ENCODE measurements at regions not wholly inside any gene's neighbourhood (a gene's known extent, or its start where the extent isn't known, plus 50 kb on each side); places are given as distances from the start of the nearest gene placed in this dataset.

DNA sequence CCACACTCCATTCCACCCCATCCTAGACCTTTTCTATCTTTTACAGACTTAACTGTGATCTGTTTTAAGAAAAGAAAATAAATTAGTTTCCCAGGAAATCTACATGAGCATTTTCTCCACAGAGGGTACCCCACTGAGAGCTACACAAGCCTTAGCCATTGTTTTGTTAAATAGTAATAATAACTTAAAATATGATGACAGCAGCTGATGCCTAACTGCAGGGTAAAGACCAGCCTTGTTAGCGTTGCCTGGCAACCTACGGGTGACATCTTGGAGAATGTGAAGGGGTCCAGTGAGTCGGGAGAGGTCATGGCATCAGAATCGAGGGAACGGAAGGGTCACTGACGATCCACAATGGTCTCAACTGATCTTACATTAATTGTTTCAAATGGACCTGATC lies 233.2 kb upstream of the PBX1 start:
- DNase-seq (ENCODE audit: low read depth, low spot score) (no peak), ATAC-seq (no peak)
- H4K20me1 ChIP-seq (ENCODE audit: insufficient read depth), result no peaks in the 10 kb centered on the region
- ChIA-PET POLR2A (no interaction called here), CTCF (no interaction called here), RAD21 (ENCODE audit: low non-redundant PET in 1 of 2, low total read pairs in 2 of 2, uncharacterized antibody in 2 of 2, unreplicated experiment in 2 of 2) (no interaction called here)
- intact Hi-C loops (cut with micrococcal nuclease), result no loop called here
- no peaks in the 10 kb centered on the region for H3K36me3 ChIP-seq (ENCODE audit: control insufficient read depth in 1 of 2, insufficient read depth in 2 of 2, low read length in 2 of 2)
- H3K9ac ChIP-seq (ENCODE audit: low read length), result no peak overlapping the region
- TF ChIP-seq, protein P1, sequence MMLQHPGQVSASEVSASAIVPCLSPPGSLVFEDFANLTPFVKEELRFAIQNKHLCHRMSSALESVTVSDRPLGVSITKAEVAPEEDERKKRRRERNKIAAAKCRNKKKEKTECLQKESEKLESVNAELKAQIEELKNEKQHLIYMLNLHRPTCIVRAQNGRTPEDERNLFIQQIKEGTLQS (IDR thresholded peaks at IDR 0.05), result no peak
- no peak overlapping the region for H3K4me2 ChIP-seq (ENCODE audit: low read length)
- no peaks in the 10 kb centered on the region for H3K79me2 ChIP-seq (ENCODE audit: insufficient read depth, low read length)
- H2AFZ ChIP-seq (ENCODE audit: low read depth, low read length, poor library complexity, severe bottlenecking), result no peak overlapping the region
- H3K9me3 ChIP-seq (ENCODE audit: control insufficient read depth in 1 of 2, insufficient read depth in 1 of 2, low read depth in 1 of 2, low read length in 2 of 2), result no peaks in the 10 kb centered on the region
- H3K27me3 ChIP-seq (ENCODE audit: insufficient read depth, low read length), result no peaks in the 10 kb centered on the region
- no peaks in the 10 kb centered on the region for H3K4me1 ChIP-seq (ENCODE audit: control insufficient read depth in 1 of 2, insufficient read depth in 2 of 2, low read length in 2 of 2)
- no TSS peak for BruUV-seq (replicated peaks)
- no peak overlapping the region for H3K4me3 ChIP-seq (replicated peaks in 1 of 2; ENCODE audit: low read depth in 1 of 2, low read length in 2 of 2)
- H3K9me2 ChIP-seq (ENCODE audit: insufficient read depth), result no peaks in the 10 kb centered on the region
- no peak overlapping the region for H3K27ac ChIP-seq (ENCODE audit: low read depth, low read length)

DNA sequence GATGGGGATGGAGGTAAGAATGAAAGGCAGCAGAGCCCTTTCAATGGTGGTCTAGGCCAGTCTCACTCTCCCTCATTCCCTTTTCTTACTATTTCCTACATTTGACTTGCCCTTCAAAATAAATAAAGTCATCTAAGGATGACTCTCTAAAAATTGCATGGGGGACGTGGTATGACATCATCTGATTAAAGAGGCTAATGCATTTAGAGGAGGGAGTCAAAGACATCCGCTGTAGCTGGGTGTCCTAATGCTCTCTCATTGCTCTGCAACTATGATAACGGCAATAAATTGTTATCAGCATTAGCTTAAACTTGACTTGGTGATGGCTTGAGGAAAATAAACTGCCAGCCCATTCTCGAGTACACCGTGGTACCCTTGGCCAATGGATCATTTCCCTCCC lies 225.6 kb upstream of the PBX1 start:
- no peak overlapping the region for H2AFZ ChIP-seq (ENCODE audit: low read depth, low read length, poor library complexity, severe bottlenecking)
- no peaks in the 10 kb centered on the region for H4K20me1 ChIP-seq (ENCODE audit: insufficient read depth)
- POLR2A ChIA-PET, result no interaction called here
- no peak overlapping the region for H3K9ac ChIP-seq (ENCODE audit: low read length)
- peaks cover 0 to 3% of the 10 kb centered on the region in 2 experiments; a peak in 1 of 4 replicates for H3K4me1 ChIP-seq (ENCODE audit: control insufficient read depth in 1 of 2, insufficient read depth in 2 of 2, low read length in 2 of 2)
- H3K36me3 ChIP-seq (ENCODE audit: control insufficient read depth in 1 of 2, insufficient read depth in 2 of 2, low read length in 2 of 2), result no peaks in the 10 kb centered on the region
- H3K79me2 ChIP-seq (ENCODE audit: insufficient read depth, low read length), result no peaks in the 10 kb centered on the region
- intact Hi-C loops (cut with micrococcal nuclease), result no loop called here
- no peak overlapping the region for H3K4me2 ChIP-seq (ENCODE audit: low read length)
- H3K9me2 ChIP-seq (ENCODE audit: insufficient read depth), result no peaks in the 10 kb centered on the region
- RAD21 ChIA-PET (ENCODE audit: low non-redundant PET in 1 of 2, low total read pairs in 2 of 2, uncharacterized antibody in 2 of 2, unreplicated experiment in 2 of 2), result no interaction called here
- ATAC-seq (no peak), DNase-seq (ENCODE audit: low read depth, low spot score) (no peak)
- no peaks in the 10 kb centered on the region for H3K9me3 ChIP-seq (ENCODE audit: control insufficient read depth in 1 of 2, insufficient read depth in 1 of 2, low read depth in 1 of 2, low read length in 2 of 2)
- BruUV-seq (replicated peaks), result no TSS peak
- CTCF ChIA-PET, result no interaction called here
- H3K27me3 ChIP-seq (ENCODE audit: insufficient read depth, low read length), result no peaks in the 10 kb centered on the region
- H3K27ac ChIP-seq (ENCODE audit: low read depth, low read length), result no peak overlapping the region
- no peak overlapping the region for H3K4me3 ChIP-seq (replicated peaks in 1 of 2; ENCODE audit: low read depth in 1 of 2, low read length in 2 of 2)
- TF ChIP-seq SIN3A (IDR thresholded peaks at IDR 0.05; ENCODE audit: low read depth) (no peak), CBX3 (IDR thresholded peaks at IDR 0.05; ENCODE audit: low read depth) (no peak), JUND (IDR thresholded peaks at IDR 0.05) (no peak), RAD21 (IDR thresholded peaks at IDR 0.05; ENCODE audit: low read depth) (no peak), EGR1 (IDR thresholded peaks at IDR 0.05; ENCODE audit: low read depth) (no peak), EZH2 (IDR thresholded peaks at IDR 0.05) (no peak), POLR2AphosphoS5 (IDR thresholded peaks at IDR 0.05; ENCODE audit: low read depth, low read length) (no peak), EZH2phosphoT487 (IDR thresholded peaks at IDR 0.05; ENCODE audit: borderline replicate concordance) (no peak), SP1 (IDR thresholded peaks at IDR 0.05; ENCODE audit: low read depth) (no peak), POLR2A (IDR thresholded peaks at IDR 0.05; ENCODE audit: borderline replicate concordance, extremely low read depth, insufficient read depth, insufficient read length) (no peak), FOSL1 (IDR thresholded peaks at IDR 0.05; ENCODE audit: low read depth) (no peak), SRF (IDR thresholded peaks at IDR 0.05; ENCODE audit: low read depth) (no peak), YY1 (IDR thresholded peaks at IDR 0.05; ENCODE audit: extremely low read depth, insufficient replicate concordance, low read depth, low read length) (no peak), CEBPB (IDR thresholded peaks at IDR 0.05; ENCODE audit: low read depth) (no peak)
- TF ChIP-seq, protein P2, sequence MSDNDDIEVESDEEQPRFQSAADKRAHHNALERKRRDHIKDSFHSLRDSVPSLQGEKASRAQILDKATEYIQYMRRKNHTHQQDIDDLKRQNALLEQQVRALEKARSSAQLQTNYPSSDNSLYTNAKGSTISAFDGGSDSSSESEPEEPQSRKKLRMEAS (IDR thresholded peaks at IDR 0.05), result no peak
- TF ChIP-seq, protein P3, sequence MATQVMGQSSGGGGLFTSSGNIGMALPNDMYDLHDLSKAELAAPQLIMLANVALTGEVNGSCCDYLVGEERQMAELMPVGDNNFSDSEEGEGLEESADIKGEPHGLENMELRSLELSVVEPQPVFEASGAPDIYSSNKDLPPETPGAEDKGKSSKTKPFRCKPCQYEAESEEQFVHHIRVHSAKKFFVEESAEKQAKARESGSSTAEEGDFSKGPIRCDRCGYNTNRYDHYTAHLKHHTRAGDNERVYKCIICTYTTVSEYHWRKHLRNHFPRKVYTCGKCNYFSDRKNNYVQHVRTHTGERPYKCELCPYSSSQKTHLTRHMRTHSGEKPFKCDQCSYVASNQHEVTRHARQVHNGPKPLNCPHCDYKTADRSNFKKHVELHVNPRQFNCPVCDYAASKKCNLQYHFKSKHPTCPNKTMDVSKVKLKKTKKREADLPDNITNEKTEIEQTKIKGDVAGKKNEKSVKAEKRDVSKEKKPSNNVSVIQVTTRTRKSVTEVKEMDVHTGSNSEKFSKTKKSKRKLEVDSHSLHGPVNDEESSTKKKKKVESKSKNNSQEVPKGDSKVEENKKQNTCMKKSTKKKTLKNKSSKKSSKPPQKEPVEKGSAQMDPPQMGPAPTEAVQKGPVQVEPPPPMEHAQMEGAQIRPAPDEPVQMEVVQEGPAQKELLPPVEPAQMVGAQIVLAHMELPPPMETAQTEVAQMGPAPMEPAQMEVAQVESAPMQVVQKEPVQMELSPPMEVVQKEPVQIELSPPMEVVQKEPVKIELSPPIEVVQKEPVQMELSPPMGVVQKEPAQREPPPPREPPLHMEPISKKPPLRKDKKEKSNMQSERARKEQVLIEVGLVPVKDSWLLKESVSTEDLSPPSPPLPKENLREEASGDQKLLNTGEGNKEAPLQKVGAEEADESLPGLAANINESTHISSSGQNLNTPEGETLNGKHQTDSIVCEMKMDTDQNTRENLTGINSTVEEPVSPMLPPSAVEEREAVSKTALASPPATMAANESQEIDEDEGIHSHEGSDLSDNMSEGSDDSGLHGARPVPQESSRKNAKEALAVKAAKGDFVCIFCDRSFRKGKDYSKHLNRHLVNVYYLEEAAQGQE (IDR thresholded peaks at IDR 0.05; ENCODE audit: low read depth), result no peak
- TF ChIP-seq, protein P4, sequence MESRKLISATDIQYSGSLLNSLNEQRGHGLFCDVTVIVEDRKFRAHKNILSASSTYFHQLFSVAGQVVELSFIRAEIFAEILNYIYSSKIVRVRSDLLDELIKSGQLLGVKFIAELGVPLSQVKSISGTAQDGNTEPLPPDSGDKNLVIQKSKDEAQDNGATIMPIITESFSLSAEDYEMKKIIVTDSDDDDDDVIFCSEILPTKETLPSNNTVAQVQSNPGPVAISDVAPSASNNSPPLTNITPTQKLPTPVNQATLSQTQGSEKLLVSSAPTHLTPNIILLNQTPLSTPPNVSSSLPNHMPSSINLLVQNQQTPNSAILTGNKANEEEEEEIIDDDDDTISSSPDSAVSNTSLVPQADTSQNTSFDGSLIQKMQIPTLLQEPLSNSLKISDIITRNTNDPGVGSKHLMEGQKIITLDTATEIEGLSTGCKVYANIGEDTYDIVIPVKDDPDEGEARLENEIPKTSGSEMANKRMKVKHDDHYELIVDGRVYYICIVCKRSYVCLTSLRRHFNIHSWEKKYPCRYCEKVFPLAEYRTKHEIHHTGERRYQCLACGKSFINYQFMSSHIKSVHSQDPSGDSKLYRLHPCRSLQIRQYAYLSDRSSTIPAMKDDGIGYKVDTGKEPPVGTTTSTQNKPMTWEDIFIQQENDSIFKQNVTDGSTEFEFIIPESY (IDR thresholded peaks at IDR 0.05; ENCODE audit: extremely low read depth, insufficient replicate concordance, low read length), result no peak

All from HCT116 (cell line).